Right ventricle myocardium superior (tissue), 1 donor: ENCODE measurements at regions not wholly inside any gene's neighbourhood (a gene's known extent, or its start where the extent isn't known, plus 50 kb on each side); places are given as distances from the start of the nearest gene placed in this dataset.
A peak's percentile ranks its signal among the peaks of the same experiment; 100 is the strongest.
"Not testable (repeated sequence)": the region's sequence is repeated elsewhere in the genome, so short reads cannot be mapped to it uniquely, and the experiment has no call there.

Source experiments
- ATAC-seq: fragments of 200-7000 bp; cut with Tn5 transposase; one replicate; pipeline ENCODE4 v1.9.1; 2020; ENCODE audit warnings: mild to moderate bottlenecking; ENCODE audit not compliant: poor library complexity
- DNase-seq: peaks from one replicate; pipeline ENCODE4 v3.0.0-alpha.2; 2020
- intact Hi-C: fragments of 100-400 bp; cut with DNase I; formaldehyde crosslinking; loops from one replicate; pipeline ENCODE4 v1.11.2; 2022
- donor health status: DM: no; HTN: yes; CAD: no; lungs with severe emphysema.

GRCh38 chr21:35579520-35580293 is 480.6 kb downstream of the SETD4 start:
- DNase-seq (no peak), ATAC-seq (no peak)
- intact Hi-C loops, result loop anchor here (10.0 kb wide), 1 partner anchor 55 kb away; no protein-coding TSS in a partner anchor

DNA sequence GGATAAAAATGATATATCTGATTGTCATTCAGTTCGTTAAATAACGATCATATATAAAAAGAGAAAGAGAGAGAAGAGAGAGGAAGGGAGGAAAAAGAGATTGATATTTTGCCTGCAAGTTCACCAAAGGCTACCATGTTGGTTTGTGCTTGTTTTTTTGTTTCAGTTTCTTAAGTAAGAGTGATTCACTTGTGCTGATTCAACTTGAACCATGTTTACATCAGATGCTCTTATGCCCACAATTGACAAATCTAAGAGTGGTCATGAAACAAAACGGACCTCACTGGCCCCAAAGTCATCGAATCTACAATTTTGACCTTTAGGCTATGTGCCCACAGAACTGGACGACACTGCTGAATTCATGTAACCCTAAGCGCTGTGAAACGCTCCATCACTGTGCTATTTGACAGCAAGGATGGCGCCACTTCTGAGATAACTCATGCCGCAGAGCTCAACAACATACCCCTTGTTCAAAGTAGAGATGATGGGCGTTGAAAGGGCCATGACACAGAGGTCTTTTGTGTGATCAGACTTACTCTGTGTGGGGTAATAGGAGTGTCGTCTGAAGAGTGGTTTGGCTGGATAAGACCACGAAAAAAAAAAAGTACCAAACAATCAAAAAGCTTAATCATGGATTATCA is 481.4 kb downstream of the SETD4 start:
- intact Hi-C loops, result no loop called here

GRCh38 chr21:35578347-35578782 is 482.0 kb downstream of the SETD4 start:
- ATAC-seq (no peak), DNase-seq (no peak)
- intact Hi-C loops, result no loop called here

More for the DNA sequence above, 481.4 kb downstream of the SETD4 start:
- no peak for DNase-seq
- no peak for ATAC-seq

- no peak for DNase-seq
- no peak for ATAC-seq
- intact Hi-C loops, result no loop called here
These were observed 484.9 kb downstream of the SETD4 start for GRCh38 chr21:35575280-35575915.

- no peak for ATAC-seq
- intact Hi-C loops, result no loop called here
- DNase-seq, result no peak
These were observed 486.6 kb downstream of the SETD4 start for GRCh38 chr21:35573472-35574374.

- no peak for DNase-seq
- ATAC-seq, result no peak
- intact Hi-C loops, result no loop called here
These were observed 488.4 kb downstream of the SETD4 start for GRCh38 chr21:35571910-35572309.

- intact Hi-C loops, result no loop called here
- no peak for ATAC-seq
- no peak for DNase-seq
These were observed 491.7 kb downstream of the SETD4 start for GRCh38 chr21:35568643-35569042.

DNA sequence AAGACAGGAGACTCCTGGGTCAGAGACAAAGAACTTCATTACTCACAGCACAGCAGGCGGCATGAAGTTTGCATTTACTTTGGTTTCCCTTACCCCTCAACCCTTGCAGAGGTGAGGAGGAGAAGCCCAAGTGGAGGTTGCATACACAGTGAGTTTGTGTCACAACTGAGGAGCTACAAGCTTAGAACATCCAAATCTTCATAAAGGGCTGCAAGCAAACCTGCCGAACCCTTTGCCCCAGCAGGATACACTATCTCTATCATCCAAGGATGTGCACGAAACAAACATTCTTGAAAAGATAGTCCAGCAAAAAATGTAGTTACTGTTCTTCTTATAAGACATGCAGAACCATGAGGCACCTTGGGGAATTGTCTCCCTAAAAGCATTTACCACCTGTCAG is 493.5 kb downstream of the SETD4 start:
- no peak for DNase-seq
- intact Hi-C loops, result no loop called here
- ATAC-seq, result no peak

- DNase-seq, result no peak
- intact Hi-C loops, result no loop called here
- ATAC-seq, result peak; percentile 73
These were observed 495.1 kb downstream of the SETD4 start for GRCh38 chr21:35565204-35565611.

DNA sequence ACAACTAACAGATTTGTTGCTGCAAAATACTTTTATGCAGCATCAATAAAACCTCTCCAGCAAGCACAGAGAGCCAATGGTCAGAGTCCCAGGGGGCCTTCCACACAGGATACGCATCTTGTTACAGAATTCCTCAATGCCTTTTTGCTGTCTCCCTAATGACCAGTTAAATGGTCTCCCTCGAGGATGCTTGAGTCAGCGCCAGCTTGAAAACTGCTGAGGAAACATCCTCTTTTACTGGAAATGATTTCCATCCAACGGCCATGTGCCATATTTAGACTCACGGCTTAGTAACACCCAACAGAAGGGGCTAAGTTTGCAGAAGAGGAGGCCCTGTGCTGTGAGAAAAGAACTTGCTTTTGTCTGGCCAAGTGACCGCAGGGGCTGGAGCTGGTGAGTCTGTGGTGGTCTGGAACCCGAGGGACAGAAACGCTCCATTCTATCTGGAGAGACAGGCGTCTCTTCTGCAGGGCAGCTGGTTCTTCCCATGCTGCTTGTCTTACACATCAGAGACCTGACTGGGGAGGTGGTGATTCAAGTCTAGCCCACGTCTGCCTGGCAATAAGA is 496.4 kb downstream of the SETD4 start:
- DNase-seq, result peak; percentile 74
- intact Hi-C loops, result no loop called here
- peak; percentile 82 for ATAC-seq

- ATAC-seq (no peak), DNase-seq (no peak)
- intact Hi-C loops, result no loop called here
These were observed 497.4 kb downstream of the SETD4 start for GRCh38 chr21:35562876-35563275.

DNA sequence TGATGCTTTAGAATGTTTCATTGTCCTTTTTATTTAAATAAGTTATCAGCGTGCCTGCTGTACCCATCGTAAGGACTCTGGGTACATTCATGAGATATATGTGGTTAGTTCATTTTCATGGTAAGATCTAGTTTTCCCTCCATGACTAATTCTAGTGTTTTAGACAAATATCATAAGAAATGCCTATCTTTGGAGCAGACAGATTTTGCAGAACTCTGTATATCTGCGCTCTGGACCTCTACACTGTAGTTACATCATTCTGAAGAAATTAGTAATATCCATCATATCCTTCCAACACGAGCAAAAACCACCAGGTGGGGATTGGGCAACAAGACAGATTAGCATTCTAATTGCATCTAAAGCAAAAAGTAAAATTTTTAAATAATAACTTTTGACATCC is 499.2 kb downstream of the SETD4 start:
- intact Hi-C loops, result no loop called here
- ATAC-seq (no peak), DNase-seq (no peak)

DNA sequence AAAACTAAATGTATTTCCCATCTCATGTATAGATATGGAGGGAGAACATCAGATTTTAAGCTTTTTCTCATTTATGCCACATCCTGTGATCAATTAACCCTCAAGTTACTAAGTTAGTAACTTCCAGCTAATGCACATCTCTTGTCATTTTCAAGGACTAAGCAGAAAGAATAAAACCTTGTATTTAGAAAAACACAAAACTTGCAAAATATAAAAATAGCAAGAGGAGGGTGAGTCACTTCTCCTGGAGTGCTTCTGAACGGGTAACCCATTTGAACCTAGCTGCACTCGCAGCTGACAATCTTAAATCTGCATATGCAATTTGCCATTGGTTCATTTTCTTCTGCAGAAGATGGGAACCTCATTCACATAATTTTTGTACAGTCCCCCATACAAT is 500.5 kb downstream of the SETD4 start:
- ATAC-seq, result no peak
- intact Hi-C loops, result no loop called here
- no peak for DNase-seq

- DNase-seq (no peak), ATAC-seq (no peak)
- intact Hi-C loops, result no loop called here
These were observed 501.0 kb downstream of the SETD4 start for GRCh38 chr21:35559128-35559828.

DNA sequence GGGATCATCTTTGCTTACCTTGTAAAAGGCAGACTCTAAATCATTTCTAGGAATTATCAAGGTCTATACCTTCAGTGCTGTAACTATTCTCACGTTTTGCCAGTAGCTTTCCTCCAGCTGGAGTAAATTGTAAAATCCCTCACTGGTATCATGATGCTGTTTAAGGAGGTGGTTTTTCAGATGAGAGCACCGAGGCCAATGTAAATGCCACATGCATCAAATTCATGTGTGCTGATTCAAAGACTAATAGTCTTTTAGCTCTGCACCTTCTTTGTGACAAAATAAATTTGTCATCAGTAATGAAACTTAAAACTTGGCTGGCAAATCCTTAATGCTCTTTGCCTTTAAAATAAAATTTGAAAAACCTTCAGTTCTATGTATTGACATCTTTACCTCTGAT is 503.8 kb downstream of the SETD4 start:
- ATAC-seq, result no peak
- intact Hi-C loops, result no loop called here
- no peak for DNase-seq

DNA sequence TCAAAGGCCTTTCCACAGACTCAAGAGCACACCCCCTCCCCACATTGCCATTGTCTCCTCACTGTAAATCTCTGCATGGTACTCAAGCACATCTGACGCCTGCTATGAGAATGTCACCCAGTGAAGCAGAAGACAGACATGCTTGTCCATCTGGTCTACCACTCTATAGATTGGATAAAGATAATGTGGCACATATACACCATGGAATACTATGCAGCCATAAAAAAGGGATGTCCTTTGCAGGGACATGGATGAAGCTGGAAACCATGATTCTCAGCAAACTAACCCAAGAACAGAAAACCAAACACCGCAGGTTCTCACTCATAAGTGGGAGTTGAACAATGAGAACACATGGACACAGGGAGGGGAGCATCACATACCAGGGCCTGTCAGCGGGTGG is 503.4 kb upstream of the RUNX1 start:
- ATAC-seq, intact Hi-C loops, DNase-seq: not testable (repeated sequence)

DNA sequence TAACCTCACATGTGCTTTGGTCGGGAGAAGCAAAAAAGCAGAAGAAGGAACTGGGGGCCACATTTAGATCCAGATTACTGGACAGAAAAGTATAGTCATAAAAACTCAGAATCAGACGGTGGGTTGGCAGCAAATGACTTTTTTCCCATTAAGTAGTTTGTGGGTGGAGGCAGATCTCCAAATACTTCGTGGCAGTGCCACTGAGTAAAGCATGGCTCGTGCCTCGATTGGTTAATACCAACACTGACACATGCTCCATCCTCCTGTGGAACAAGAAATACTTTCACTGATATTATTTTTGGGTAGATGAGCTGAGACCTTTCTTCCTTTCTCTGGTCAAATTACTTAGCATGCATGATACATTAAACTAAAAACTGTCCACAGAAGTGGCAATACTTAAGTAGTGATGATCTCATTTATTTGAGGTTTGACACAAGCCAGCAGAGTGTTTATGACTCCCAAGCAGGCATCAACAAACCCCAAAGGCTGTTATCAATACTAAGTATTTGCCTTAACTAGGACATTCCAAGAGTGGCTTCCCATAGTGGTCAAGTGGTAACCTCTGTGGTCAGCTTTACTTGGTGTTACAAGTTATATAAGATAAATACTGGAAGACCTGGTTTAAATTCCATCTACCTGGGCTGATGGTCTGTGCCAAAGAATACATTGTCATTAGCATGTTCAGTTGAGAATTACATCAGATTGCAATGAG is 500.0 kb upstream of the RUNX1 start:
- intact Hi-C loops, result no loop called here
- no peak for ATAC-seq
- DNase-seq, result no peak
